ENCODE measurements at regions not wholly inside any gene's neighbourhood (a gene's known extent, or its start where the extent isn't known, plus 50 kb on each side); places are given as distances from the start of the nearest gene placed in this dataset.

DNA sequence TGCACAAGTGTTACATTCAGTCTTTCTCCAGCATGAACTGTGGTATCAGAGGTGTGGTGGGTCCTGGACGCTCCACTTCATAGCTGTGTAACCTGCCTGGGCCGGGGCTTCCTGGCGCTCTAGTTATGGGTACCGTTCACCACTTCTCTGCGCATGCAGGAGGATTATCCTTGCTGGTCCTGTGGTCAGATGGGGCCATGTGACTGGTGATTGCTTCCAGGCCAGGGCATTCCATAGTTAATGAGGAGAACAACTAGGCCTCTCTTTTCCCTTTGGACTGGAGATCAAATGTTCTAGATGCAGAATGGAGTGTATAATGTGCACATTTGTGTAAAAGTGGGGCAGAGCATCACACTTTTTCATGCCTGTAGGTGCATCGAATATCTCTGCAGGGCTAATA is 444.0 kb downstream of the AACS start:
- WGBS, 5 donors, result 79 to 98% (median 92%) methylated on average over 6 of the region's 6 CpGs
- no peak for DNase-seq
- H3K4me3 ChIP-seq, result no peak overlapping the region
- intact Hi-C loops (cut with DNase I; ENCODE audit: low total_unique reads), result no loop called here
- H3K27ac ChIP-seq, result no peak overlapping the region
- TF ChIP-seq, protein P1, sequence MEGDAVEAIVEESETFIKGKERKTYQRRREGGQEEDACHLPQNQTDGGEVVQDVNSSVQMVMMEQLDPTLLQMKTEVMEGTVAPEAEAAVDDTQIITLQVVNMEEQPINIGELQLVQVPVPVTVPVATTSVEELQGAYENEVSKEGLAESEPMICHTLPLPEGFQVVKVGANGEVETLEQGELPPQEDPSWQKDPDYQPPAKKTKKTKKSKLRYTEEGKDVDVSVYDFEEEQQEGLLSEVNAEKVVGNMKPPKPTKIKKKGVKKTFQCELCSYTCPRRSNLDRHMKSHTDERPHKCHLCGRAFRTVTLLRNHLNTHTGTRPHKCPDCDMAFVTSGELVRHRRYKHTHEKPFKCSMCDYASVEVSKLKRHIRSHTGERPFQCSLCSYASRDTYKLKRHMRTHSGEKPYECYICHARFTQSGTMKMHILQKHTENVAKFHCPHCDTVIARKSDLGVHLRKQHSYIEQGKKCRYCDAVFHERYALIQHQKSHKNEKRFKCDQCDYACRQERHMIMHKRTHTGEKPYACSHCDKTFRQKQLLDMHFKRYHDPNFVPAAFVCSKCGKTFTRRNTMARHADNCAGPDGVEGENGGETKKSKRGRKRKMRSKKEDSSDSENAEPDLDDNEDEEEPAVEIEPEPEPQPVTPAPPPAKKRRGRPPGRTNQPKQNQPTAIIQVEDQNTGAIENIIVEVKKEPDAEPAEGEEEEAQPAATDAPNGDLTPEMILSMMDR (IDR thresholded peaks at IDR 0.05), result no peak
- TF ChIP-seq EP300 (IDR thresholded peaks at IDR 0.05), result no peak
- H3K9me3 ChIP-seq, result no peaks in the 10 kb centered on the region
- no peaks in the 10 kb centered on the region for H3K36me3 ChIP-seq
- no peaks in the 10 kb centered on the region for H3K4me1 ChIP-seq
- H3K27me3 ChIP-seq, result no peaks in the 10 kb centered on the region

DNA sequence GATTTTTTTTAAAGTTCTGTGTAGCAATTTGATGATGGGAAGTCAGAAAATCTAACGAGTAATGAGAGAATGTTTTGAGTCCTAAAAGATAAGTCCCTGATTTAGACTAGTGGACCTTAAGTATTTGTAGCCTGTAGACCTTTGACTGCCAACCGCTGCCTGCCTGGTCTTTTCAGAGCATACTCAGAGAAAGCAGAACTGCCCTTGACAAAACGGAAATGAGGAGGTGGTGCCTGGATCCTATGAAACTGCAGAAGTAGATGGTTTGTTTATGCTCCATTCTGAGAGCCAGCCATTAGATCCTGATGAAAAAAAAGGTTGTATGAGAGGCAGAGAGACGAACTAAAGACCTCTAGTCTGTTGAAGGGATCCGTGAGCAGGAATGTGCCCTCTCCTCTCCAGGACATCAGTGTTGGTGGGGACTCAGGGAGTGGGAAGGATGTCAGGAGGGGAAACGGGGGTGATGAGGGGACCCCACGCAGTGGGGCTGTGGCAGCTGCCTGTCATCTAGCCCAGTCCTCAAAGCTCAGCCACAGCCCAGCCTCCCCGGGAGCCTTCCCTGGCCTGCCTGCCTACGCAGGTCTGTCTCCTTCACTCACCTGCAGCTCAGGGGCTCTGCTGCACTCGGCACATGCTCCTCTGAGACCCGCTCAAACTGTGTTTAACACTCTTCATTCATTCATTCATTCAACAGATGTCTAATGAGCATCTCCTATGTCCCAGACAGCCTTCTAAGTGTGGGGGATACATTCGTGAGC is 447.5 kb downstream of the AACS start:
- H3K27ac ChIP-seq, result no peak overlapping the region
- intact Hi-C loops (cut with DNase I; ENCODE audit: low total_unique reads), result no loop called here
- H3K4me3 ChIP-seq, result no peak overlapping the region
- WGBS, 5 donors, result 55 to 71% (median 63%) methylated on average over 10 to 12 of the region's 12 CpGs
- no peaks in the 10 kb centered on the region for H3K27me3 ChIP-seq
- TF ChIP-seq POLR2AphosphoS5 (IDR thresholded peaks at IDR 0.05), result no peak
- TF ChIP-seq POLR2A (IDR thresholded peaks at IDR 0.05), result no peak
- TF ChIP-seq EP300 (IDR thresholded peaks at IDR 0.05), result no peak
- TF ChIP-seq, protein P1 (IDR thresholded peaks at IDR 0.05), result no peak
- H3K9me3 ChIP-seq, result no peaks in the 10 kb centered on the region
- no peaks in the 10 kb centered on the region for H3K4me1 ChIP-seq
- DNase-seq, result no peak
- no peaks in the 10 kb centered on the region for H3K36me3 ChIP-seq

DNA sequence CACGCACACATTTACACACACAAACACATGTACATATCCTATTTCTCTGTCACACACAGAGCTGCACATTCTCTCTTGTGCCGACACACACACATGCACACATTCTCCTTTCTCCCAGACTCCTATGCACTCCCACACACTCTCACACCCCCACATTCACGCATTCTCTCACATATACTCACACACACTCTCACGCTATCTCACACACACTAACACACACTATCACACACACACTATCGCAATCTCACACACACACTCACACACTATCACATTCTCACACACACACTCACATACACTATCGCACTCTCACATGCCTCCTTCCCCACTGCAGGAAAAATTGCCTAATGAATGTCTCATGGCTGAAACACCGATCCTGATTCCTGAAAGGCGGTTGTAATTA is 450.7 kb downstream of the AACS start:
- no peaks in the 10 kb centered on the region for H3K27me3 ChIP-seq
- intact Hi-C loops (cut with DNase I; ENCODE audit: low total_unique reads), result no loop called here
- DNase-seq, result no peak
- TF ChIP-seq, protein P1 (IDR thresholded peaks at IDR 0.05), result no peak
- TF ChIP-seq EP300 (IDR thresholded peaks at IDR 0.05) (no peak), POLR2AphosphoS5 (IDR thresholded peaks at IDR 0.05) (no peak)
- peaks cover 0 to 2% (median 0%) of the 10 kb centered on the region in 4 donors for H3K9me3 ChIP-seq
- H3K4me3 ChIP-seq, result no peak overlapping the region
- H3K27ac ChIP-seq, result no peak overlapping the region
- H3K36me3 ChIP-seq, result no peaks in the 10 kb centered on the region
- WGBS, 5 donors, result 73 to 96% (median 89%) methylated on average over 8 of the region's 8 CpGs
- H3K4me1 ChIP-seq, result no peaks in the 10 kb centered on the region

DNA sequence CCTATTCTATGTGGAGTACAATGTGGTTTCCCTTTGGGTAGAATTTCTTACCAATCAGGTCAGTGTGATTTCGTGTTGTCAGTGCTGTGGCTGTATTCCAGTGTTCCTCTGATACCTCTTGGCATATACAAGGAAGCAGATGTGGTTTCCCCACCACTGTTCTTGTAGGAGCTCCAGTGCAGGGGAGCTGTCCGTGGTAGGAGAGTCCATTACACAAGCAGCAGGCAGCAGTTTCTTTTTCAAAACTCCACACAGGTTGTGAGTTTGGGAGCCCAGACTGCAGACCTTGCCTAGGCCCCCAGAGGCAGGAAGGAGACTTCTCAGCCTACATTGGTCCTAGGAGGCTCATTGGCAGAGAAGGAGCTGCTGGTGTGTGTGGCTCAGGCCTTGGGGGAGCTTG is 452.8 kb downstream of the AACS start:
- Histone ChIP-seq H3K27ac (no peak overlapping the region), H3K36me3 (no peaks in the 10 kb centered on the region), H3K4me1 (no peaks in the 10 kb centered on the region), H3K27me3 (no peaks in the 10 kb centered on the region), H3K4me3 (no peak overlapping the region), H3K9me3 (peaks cover 4 to 17% (median 13%) of the 10 kb centered on the region in 4 donors)
- 9 to 19% (median 13%) methylated on average over 2 of the region's 2 CpGs for WGBS, 5 donors
- no peak for TF ChIP-seq EP300 (IDR thresholded peaks at IDR 0.05)
- TF ChIP-seq POLR2AphosphoS5 (IDR thresholded peaks at IDR 0.05), result no peak
- no peak for TF ChIP-seq POLR2A (IDR thresholded peaks at IDR 0.05)
- TF ChIP-seq, protein P1 (IDR thresholded peaks at IDR 0.05), result no peak
- DNase-seq, result peak in 1 of 2 donors; percentile 76
- intact Hi-C loops (cut with DNase I; ENCODE audit: low total_unique reads), result no loop called here

All from stomach (tissue), 8 donors.